ENCODE measurements at regions not wholly inside any gene's neighbourhood (a gene's known extent, or its start where the extent isn't known, plus 50 kb on each side); places are given as distances from the start of the nearest gene placed in this dataset.

DNA sequence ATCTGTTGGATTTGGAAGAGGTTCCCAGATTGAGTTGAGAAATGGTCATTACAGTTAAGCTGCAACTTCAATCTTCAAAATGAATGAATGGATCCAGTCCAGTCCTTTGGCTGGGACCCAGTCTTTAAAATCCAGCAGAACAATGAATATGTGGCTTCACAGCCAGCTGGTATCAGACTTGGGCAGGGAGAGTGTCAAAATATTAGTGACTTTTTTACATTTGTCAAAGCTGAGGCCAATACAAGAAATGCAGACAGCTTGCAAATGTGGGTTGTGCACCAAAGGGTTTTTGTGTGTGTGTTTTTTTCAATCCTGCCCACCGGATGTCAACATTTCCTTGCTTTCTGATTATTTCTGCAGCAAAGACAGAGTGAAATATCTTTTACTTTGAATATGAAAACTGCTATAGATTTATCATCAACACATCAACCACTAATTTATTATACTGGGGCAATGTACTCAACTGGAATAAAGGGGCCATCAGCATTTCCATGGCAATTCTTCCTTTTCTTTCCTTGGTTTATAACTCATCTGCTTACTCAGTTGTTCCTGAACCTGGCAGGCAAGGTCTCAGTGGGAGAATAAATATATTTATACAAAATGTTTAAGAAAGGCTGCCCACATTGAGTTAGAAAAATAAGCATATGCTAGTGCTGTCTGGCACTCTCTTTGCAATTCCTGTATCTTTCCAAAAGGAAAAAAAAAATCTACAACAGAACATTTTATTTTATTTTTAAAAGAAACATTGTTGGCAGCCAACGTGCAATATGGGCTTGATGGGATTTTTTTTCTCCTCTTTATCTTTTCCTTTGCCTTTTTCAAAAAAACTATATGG, 491.6 kb upstream of the C1orf87 start:
- Histone ChIP-seq H3K4me2 (ENCODE audit: low read length) (no peak overlapping the region), H3K9me2 (ENCODE audit: insufficient read depth, low read length) (no peaks in the 10 kb centered on the region), H3F3A (ENCODE audit: insufficient read depth, low read length, poor library complexity, severe bottlenecking) (no peaks in the 10 kb centered on the region), H3K9ac (ENCODE audit: low read length) (no peak overlapping the region), H3K79me2 (replicated peaks; ENCODE audit: insufficient read depth, low read length) (no peaks in the 10 kb centered on the region), H3K27ac (ENCODE audit: low read length) (no peak overlapping the region), H4K20me1 (ENCODE audit: insufficient read depth) (no peaks in the 10 kb centered on the region), H3K4me3 (ENCODE audit: low read length) (no peak overlapping the region), H3K9me3 (ENCODE audit: low read length) (no peaks in the 10 kb centered on the region), H3K27me3 (ENCODE audit: insufficient read depth, low read depth, low read length) (no peaks in the 10 kb centered on the region), H3K36me3 (ENCODE audit: insufficient read depth, low read length) (no peaks in the 10 kb centered on the region), H2AFZ (ENCODE audit: low read depth, low read length) (no peak overlapping the region)
- TF ChIP-seq RAD21 (conservative IDR thresholded peaks at IDR 0.05) (peak; percentile 37), EZH2 (IDR thresholded peaks at IDR 0.05; ENCODE audit: borderline replicate concordance, insufficient read depth, low read length, poor library complexity, severe bottlenecking) (no peak), SMC3 (conservative IDR thresholded peaks at IDR 0.05; ENCODE audit: poor library complexity) (peak; percentile 34)
- TF ChIP-seq, protein P1, sequence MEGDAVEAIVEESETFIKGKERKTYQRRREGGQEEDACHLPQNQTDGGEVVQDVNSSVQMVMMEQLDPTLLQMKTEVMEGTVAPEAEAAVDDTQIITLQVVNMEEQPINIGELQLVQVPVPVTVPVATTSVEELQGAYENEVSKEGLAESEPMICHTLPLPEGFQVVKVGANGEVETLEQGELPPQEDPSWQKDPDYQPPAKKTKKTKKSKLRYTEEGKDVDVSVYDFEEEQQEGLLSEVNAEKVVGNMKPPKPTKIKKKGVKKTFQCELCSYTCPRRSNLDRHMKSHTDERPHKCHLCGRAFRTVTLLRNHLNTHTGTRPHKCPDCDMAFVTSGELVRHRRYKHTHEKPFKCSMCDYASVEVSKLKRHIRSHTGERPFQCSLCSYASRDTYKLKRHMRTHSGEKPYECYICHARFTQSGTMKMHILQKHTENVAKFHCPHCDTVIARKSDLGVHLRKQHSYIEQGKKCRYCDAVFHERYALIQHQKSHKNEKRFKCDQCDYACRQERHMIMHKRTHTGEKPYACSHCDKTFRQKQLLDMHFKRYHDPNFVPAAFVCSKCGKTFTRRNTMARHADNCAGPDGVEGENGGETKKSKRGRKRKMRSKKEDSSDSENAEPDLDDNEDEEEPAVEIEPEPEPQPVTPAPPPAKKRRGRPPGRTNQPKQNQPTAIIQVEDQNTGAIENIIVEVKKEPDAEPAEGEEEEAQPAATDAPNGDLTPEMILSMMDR (IDR thresholded peaks at IDR 0.05; ENCODE audit: poor library complexity, severe bottlenecking), result peak; percentile 28
- TF ChIP-seq, protein P2, sequence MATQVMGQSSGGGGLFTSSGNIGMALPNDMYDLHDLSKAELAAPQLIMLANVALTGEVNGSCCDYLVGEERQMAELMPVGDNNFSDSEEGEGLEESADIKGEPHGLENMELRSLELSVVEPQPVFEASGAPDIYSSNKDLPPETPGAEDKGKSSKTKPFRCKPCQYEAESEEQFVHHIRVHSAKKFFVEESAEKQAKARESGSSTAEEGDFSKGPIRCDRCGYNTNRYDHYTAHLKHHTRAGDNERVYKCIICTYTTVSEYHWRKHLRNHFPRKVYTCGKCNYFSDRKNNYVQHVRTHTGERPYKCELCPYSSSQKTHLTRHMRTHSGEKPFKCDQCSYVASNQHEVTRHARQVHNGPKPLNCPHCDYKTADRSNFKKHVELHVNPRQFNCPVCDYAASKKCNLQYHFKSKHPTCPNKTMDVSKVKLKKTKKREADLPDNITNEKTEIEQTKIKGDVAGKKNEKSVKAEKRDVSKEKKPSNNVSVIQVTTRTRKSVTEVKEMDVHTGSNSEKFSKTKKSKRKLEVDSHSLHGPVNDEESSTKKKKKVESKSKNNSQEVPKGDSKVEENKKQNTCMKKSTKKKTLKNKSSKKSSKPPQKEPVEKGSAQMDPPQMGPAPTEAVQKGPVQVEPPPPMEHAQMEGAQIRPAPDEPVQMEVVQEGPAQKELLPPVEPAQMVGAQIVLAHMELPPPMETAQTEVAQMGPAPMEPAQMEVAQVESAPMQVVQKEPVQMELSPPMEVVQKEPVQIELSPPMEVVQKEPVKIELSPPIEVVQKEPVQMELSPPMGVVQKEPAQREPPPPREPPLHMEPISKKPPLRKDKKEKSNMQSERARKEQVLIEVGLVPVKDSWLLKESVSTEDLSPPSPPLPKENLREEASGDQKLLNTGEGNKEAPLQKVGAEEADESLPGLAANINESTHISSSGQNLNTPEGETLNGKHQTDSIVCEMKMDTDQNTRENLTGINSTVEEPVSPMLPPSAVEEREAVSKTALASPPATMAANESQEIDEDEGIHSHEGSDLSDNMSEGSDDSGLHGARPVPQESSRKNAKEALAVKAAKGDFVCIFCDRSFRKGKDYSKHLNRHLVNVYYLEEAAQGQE (IDR thresholded peaks at IDR 0.05; ENCODE audit: borderline replicate concordance), result no peak

DNA sequence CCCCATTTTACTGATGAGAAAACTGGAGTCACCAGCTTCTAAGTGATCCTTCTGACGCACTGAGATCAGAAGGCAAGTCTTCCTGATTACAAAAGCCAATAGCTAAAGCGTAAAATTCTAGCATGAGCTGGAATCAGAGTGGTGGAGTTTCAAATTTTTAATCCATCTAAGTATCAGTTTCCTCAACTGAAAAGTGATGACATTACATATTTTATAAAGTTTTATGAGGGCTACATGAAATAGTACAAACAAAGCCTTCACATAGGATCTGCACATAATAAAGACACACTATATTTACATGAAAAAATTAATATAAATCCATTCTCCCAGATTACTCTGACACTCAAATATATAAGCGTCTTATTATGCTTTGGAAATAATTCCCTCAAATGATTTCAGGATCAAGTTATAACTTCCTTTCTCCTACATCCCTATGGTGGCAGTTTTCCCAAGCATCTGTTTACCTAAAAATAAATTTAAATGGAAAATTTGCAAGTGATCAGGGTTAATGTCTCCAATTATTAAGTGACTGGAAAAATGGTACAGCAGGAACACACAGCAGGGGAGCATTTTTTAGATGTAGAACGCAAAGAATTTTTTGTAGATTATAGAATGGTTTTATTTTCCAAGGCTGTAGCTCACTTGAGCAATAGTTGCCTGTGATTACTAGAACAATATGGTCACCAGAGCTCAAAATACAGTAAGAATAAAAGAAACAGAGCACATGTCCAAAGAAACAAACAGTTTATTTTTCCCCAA, 490.4 kb upstream of the C1orf87 start:
- H4K20me1 ChIP-seq (ENCODE audit: insufficient read depth), result no peaks in the 10 kb centered on the region

More for the DNA sequence above, 490.4 kb upstream of the C1orf87 start:
- Histone ChIP-seq H3K4me2 (ENCODE audit: low read length) (no peak overlapping the region), H3K9me3 (ENCODE audit: low read length) (no peaks in the 10 kb centered on the region), H2AFZ (ENCODE audit: low read depth, low read length) (no peak overlapping the region), H3K79me2 (replicated peaks; ENCODE audit: insufficient read depth, low read length) (no peaks in the 10 kb centered on the region), H3K27ac (ENCODE audit: low read length) (no peak overlapping the region), H3K4me3 (ENCODE audit: low read length) (no peak overlapping the region), H3F3A (ENCODE audit: insufficient read depth, low read length, poor library complexity, severe bottlenecking) (no peaks in the 10 kb centered on the region), H3K27me3 (ENCODE audit: insufficient read depth, low read depth, low read length) (no peaks in the 10 kb centered on the region), H3K9ac (ENCODE audit: low read length) (no peak overlapping the region), H3K36me3 (ENCODE audit: insufficient read depth, low read length) (no peaks in the 10 kb centered on the region), H3K9me2 (ENCODE audit: insufficient read depth, low read length) (no peaks in the 10 kb centered on the region)
- no peak for TF ChIP-seq SMC3 (conservative IDR thresholded peaks at IDR 0.05; ENCODE audit: poor library complexity)
- no peak for TF ChIP-seq EZH2 (IDR thresholded peaks at IDR 0.05; ENCODE audit: borderline replicate concordance, insufficient read depth, low read length, poor library complexity, severe bottlenecking)
- TF ChIP-seq RAD21 (conservative IDR thresholded peaks at IDR 0.05), result no peak
